ENCODE measurements at regions not wholly inside any gene's neighbourhood (a gene's known extent, or its start where the extent isn't known, plus 50 kb on each side); places are given as distances from the start of the nearest gene placed in this dataset.

DNA sequence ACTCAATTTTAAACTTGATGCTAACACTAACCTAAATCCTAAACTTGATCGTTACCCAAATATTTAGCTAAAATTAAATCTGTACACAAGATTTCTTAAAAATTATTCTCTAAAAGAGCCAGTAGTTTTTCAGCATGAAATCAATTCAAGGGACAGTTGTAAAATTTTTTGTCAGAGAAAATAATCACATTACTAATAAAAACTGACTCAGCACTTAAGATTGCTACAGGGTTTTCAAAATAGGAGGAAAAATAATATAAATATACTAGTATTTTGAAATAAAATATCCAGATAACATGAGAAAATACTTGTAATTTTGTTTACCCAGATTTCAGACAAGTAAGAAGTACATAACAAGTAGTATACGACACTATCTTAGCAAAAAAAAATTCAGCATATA, 1268.1 kb upstream of the USP15 start:
- TF ChIP-seq, protein P1, sequence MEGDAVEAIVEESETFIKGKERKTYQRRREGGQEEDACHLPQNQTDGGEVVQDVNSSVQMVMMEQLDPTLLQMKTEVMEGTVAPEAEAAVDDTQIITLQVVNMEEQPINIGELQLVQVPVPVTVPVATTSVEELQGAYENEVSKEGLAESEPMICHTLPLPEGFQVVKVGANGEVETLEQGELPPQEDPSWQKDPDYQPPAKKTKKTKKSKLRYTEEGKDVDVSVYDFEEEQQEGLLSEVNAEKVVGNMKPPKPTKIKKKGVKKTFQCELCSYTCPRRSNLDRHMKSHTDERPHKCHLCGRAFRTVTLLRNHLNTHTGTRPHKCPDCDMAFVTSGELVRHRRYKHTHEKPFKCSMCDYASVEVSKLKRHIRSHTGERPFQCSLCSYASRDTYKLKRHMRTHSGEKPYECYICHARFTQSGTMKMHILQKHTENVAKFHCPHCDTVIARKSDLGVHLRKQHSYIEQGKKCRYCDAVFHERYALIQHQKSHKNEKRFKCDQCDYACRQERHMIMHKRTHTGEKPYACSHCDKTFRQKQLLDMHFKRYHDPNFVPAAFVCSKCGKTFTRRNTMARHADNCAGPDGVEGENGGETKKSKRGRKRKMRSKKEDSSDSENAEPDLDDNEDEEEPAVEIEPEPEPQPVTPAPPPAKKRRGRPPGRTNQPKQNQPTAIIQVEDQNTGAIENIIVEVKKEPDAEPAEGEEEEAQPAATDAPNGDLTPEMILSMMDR (IDR thresholded peaks at IDR 0.05; ENCODE audit: low read depth, low read length), result no peak
- TF ChIP-seq EZH2phosphoT487 (IDR thresholded peaks at IDR 0.05; ENCODE audit: low read depth), result no peak
- Histone ChIP-seq H3K27ac (ENCODE audit: low read length) (no peak overlapping the region), H3K4me2 (ENCODE audit: low read length) (no peak overlapping the region), H3K9ac (ENCODE audit: low read length) (no peak overlapping the region), H3K79me2 (ENCODE audit: low read length) (no peaks in the 10 kb centered on the region), H3K4me3 (ENCODE audit: low read length) (no peak overlapping the region), H3K9me3 (ENCODE audit: insufficient read depth, low read length) (no peaks in the 10 kb centered on the region), H3K27me3 (ENCODE audit: low read depth, low read length) (no peaks in the 10 kb centered on the region), H3K36me3 (replicated peaks; ENCODE audit: low read depth, low read length) (no peaks in the 10 kb centered on the region), H3K4me1 (ENCODE audit: low read length) (no peaks in the 10 kb centered on the region), H2AFZ (ENCODE audit: low read depth, low read length) (no peak overlapping the region), H4K20me1 (ENCODE audit: insufficient read depth, low read length) (no peaks in the 10 kb centered on the region)

DNA sequence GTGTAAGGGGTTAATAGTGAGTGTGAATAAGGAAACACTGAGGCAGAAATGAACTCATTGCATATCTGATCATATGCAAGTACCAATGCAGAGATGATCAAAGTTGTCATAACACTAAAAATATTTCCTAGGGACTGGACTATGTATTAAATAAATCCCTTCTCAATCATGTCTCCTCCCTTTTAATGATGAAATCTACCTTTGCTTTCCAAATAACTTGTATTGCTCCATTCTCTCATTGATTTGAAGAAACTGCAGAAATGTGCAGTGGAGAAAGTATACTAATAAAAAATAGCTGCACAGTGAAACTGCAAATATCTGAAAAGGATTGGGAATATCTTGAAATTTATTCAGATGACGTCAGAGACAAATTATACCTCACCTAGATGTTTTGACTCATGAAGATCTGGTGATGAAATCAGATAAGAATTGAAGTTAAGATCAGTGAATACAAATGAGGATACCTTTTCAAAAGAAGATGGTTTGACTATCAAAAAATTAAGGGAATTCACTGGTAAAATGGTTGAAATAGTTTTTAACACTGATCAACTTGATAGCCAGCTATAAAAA, 1264.9 kb upstream of the USP15 start:
- TF ChIP-seq, protein P1 (IDR thresholded peaks at IDR 0.05; ENCODE audit: low read depth, low read length), result no peak
- no peak for TF ChIP-seq EZH2phosphoT487 (IDR thresholded peaks at IDR 0.05; ENCODE audit: low read depth)
- no peak overlapping the region for H3K4me3 ChIP-seq (ENCODE audit: low read length)
- no peak overlapping the region for H2AFZ ChIP-seq (ENCODE audit: low read depth, low read length)
- H3K4me2 ChIP-seq (ENCODE audit: low read length), result no peak overlapping the region
- no peaks in the 10 kb centered on the region for H3K9me3 ChIP-seq (ENCODE audit: insufficient read depth, low read length)
- H4K20me1 ChIP-seq (ENCODE audit: insufficient read depth, low read length), result no peaks in the 10 kb centered on the region
- H3K9ac ChIP-seq (ENCODE audit: low read length), result no peak overlapping the region
- H3K27me3 ChIP-seq (ENCODE audit: low read depth, low read length), result no peaks in the 10 kb centered on the region
- H3K79me2 ChIP-seq (ENCODE audit: low read length), result no peaks in the 10 kb centered on the region
- H3K36me3 ChIP-seq (replicated peaks; ENCODE audit: low read depth, low read length), result no peaks in the 10 kb centered on the region
- H3K27ac ChIP-seq (ENCODE audit: low read length), result no peak overlapping the region
- H3K4me1 ChIP-seq (ENCODE audit: low read length), result no peaks in the 10 kb centered on the region

DNA sequence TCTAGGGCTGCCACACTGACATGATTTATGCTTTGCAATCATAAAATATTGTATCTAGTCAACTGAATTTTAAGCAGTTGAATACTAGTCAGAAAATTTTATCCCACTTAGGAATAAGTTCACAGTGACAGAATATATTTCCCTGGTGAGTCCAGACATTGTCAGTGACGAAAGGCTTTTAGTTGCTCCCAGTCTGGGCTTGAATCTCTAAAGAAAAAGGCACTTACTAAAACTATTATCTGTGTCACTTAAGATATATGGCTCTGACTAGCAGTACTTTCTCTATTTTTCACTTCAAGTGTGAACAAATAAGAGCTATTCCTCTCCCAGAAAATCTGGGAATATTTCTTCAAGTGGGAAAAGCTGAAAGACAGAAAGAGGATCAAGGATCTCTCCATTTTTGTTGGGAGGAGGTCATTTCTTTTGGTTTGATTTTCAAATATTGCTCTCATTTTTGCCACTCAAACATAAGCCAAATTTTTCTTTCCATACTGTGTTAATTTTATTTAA, 1262.3 kb upstream of the USP15 start:
- H3K36me3 ChIP-seq (replicated peaks; ENCODE audit: low read depth, low read length), result no peaks in the 10 kb centered on the region
- H3K27me3 ChIP-seq (ENCODE audit: low read depth, low read length), result no peaks in the 10 kb centered on the region
- H3K4me1 ChIP-seq (ENCODE audit: low read length), result no peaks in the 10 kb centered on the region
- H3K4me3 ChIP-seq (ENCODE audit: low read length), result no peak overlapping the region
- H4K20me1 ChIP-seq (ENCODE audit: insufficient read depth, low read length), result no peaks in the 10 kb centered on the region
- no peak overlapping the region for H3K4me2 ChIP-seq (ENCODE audit: low read length)
- no peaks in the 10 kb centered on the region for H3K9me3 ChIP-seq (ENCODE audit: insufficient read depth, low read length)
- TF ChIP-seq, protein P1 (IDR thresholded peaks at IDR 0.05; ENCODE audit: low read depth, low read length), result no peak
- no peak for TF ChIP-seq EZH2phosphoT487 (IDR thresholded peaks at IDR 0.05; ENCODE audit: low read depth)
- no peak overlapping the region for H3K9ac ChIP-seq (ENCODE audit: low read length)
- H2AFZ ChIP-seq (ENCODE audit: low read depth, low read length), result no peak overlapping the region
- H3K27ac ChIP-seq (ENCODE audit: low read length), result no peak overlapping the region
- H3K79me2 ChIP-seq (ENCODE audit: low read length), result no peaks in the 10 kb centered on the region

DNA sequence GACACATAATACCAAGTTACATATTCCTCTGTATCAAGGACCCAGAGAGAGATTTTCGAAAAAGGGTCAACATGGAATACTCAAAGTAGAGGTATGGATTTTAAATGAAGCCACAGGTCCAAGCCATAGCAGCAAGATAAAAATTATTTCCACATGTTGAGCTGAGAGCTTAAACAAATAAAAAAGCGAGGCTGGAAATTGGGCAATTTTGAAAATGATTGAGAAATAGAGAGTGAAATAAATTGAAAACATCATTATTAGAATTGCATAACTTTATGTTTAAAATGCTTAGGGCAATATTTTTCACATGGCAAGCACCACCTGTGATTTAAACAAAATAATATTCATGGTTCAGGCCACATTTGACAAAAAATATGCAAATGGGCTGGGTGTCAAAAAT, 1251.0 kb upstream of the USP15 start:
- H3K27ac ChIP-seq (ENCODE audit: low read length), result no peak overlapping the region
- no peaks in the 10 kb centered on the region for H3K9me3 ChIP-seq (ENCODE audit: insufficient read depth, low read length)
- no peak overlapping the region for H3K4me3 ChIP-seq (ENCODE audit: low read length)
- no peaks in the 10 kb centered on the region for H3K36me3 ChIP-seq (replicated peaks; ENCODE audit: low read depth, low read length)
- peaks cover 10% of the 10 kb centered on the region for H3K4me1 ChIP-seq (ENCODE audit: low read length)
- no peaks in the 10 kb centered on the region for H3K27me3 ChIP-seq (ENCODE audit: low read depth, low read length)
- no peak overlapping the region for H3K9ac ChIP-seq (ENCODE audit: low read length)
- TF ChIP-seq EZH2phosphoT487 (IDR thresholded peaks at IDR 0.05; ENCODE audit: low read depth), result no peak
- TF ChIP-seq, protein P1 (IDR thresholded peaks at IDR 0.05; ENCODE audit: low read depth, low read length), result no peak
- no peaks in the 10 kb centered on the region for H4K20me1 ChIP-seq (ENCODE audit: insufficient read depth, low read length)
- H2AFZ ChIP-seq (ENCODE audit: low read depth, low read length), result no peak overlapping the region
- H3K79me2 ChIP-seq (ENCODE audit: low read length), result no peaks in the 10 kb centered on the region
- H3K4me2 ChIP-seq (ENCODE audit: low read length), result no peak overlapping the region

Data from OCI-LY3 (cell line).